AG08395 (cell line): ENCODE measurements at regions not wholly inside any gene's neighbourhood (a gene's known extent, or its start where the extent isn't known, plus 50 kb on each side); places are given as distances from the start of the nearest gene placed in this dataset.

ENCODE experiments used
- DNase-seq: peaks from one replicate; pipeline ENCODE4 v3.0.0; 2012; ENCODE audit warnings: mixed read lengths, low spot score

DNA sequence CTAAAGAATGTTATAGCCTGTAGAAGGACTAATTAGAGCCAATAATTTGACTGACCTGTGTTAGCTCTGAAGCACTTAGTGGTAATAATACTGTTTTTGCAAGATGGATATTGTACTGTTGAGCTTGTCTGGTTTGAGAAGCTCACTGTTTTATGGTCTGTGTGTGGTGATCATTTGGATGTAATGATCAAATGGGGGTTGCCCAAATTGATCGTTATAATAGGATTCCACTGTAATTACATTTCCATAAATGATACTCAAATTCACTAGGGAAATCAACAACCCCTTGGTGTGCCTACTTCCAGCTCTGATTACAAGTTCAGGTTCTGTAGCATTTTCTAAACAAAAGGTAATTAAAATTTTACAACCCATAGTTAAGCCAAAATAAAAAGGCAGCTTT is 971.4 kb downstream of the TTLL7 start:
- no peak for DNase-seq

DNA sequence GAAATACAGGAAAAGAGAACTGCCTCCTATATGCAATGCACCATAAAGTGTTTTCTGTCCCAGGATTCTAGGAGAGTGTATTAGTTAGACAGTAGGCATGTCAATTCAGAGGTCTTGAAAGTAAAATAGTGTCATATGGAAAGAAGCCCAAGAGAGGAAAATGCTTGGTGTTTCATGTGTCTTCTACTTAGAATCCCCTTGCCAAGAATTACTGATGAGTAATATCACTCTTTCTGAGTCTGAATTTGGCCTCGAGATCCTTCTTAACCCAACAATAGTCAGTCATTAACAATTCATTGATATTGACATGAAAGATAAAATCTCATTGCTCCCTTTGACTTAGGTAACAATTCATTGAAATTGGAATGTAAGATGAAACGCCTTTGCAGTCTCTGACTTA is 972.2 kb downstream of the TTLL7 start:
- peak; percentile 31 for DNase-seq

DNA sequence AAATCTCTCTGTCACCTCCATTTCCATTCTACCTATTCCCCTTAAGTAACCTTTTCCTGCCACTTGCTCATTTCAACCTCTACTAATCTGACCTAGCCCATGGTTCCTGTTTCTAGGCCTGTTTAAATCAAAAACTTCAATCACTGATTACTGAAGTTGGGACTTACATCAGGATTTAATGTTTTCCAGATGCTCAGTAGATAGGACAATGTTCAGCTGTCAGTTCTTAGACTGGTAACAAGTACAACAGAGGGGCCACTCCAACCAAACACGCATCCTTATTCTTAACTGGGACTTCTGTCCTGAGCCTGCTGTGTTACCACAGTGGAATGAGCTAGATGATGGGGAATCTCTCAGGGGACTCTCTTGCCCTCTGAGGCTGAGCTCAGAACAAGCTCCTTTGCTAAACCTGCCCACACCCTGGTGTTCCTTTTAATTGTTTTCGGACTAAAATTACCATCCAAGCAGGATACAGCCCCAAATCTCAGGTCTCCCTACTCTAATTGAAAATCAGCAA is 974.6 kb downstream of the TTLL7 start:
- no peak for DNase-seq

DNA sequence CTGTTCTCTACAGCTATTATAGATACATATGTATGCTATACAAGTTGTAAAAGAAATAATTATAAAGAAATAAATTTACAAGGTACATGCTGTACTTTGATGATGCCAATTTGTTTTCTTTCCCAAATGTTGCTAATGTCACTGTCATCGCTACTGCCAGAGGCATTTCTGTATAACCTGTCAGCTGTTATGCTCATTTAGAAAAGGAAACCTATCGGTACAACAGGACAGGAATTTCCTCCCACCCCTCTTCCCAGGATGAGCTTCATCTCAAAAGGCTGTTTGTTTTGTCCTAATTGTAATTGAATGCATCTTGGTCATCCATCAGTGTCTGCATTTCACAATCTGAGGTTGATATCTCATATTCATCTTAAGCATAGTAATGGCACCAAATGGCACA is 975.7 kb downstream of the TTLL7 start:
- no peak for DNase-seq

DNA sequence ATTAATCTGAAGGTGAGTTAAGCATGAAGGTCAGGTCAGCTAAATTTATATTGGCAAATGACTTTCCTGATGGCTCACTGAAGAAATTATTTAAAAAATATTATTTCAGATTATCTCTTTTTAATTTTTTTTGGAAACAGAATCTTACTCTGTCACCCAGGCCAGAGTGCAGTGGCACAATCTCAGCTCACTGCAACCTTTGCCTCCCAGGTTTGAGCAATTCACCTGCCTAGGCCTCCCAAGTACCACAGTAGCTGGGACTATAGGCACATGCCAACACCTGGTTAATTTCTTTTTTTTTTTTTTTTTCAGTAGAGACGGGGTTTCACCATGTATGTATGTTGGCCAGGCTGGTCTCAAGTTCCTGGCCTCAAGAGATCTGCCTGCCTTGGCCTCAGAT is 976.7 kb downstream of the TTLL7 start:
- DNase-seq: no peak

DNA sequence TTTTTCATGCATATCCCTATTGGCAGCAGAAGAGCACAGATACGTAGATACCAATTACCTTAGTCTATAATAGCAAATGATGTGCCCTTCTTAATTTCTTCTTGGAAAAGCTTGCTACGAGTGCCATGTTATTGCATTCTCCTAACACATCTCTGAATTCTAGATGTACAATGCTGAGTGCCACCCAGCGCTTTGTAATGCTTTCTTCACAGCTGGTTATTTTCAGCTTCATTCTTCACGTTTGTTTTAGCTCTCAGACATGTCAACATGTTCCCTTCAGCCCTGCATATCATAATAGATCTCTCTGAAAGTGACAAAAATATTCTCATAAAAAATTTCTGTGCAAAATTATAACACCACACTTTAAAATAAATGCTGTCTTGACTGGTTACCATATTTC is 981.2 kb downstream of the TTLL7 start:
- no peak for DNase-seq

DNA sequence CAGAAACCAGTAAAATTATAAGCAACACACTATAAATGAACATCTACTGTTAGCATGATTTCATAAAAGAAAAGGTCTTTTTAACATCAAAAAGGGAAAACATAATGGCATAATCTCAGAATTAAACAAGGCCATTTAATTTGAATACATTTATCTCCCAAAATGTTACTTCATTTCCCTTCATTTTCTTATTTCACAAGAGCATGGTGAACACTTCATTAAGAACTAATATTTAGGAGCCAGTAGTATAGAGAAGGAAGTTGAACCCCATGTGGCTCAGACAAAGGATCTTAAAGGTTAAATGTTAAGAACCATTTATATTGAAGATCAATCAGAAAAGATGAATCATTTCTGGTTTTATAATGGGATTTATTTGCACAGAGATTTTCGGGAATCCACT is 981.7 kb downstream of the TTLL7 start:
- DNase-seq: no peak

DNA sequence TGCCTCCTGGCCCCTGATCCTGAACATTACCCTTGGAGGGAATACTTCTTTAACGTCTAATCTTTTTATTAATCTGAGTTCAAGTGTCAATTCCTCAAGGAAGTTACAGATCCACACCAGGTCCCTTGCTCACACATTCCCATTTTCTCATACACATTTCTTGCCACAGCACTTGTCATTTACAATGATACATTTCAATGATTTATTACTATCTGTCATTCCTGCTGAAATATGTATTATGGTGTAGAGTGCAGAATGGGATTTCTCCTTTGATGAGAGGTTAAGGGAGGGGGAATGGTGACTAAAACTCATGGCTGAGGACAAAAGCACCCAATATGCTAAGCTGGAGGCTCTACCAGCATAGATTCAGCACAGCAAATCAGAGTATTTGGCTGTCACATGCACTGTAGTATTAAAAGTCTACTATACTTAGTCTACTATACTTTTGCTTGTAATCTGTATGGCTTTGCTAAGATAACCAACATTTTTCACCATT is 982.5 kb downstream of the TTLL7 start:
- DNase-seq: no peak

DNA sequence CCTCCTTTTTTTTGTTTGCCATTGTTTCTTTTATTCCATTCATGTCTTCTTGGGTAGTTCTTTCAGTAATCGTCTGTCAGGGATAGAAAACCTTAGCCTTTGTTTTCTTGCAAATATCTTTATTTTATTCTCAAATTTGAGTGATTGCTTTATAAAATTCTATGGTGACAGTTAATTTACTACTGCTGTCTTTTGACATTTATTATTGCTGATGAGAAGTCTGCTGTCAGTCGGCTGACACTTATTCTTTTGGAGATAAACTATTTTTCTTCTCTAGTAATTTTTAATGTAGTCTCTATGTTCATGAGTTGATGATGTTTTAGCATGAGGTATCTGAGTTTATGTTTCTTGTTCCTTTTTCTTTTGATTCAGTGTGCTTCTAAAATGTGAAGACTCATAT is 983.8 kb downstream of the TTLL7 start:
- no peak for DNase-seq

DNA sequence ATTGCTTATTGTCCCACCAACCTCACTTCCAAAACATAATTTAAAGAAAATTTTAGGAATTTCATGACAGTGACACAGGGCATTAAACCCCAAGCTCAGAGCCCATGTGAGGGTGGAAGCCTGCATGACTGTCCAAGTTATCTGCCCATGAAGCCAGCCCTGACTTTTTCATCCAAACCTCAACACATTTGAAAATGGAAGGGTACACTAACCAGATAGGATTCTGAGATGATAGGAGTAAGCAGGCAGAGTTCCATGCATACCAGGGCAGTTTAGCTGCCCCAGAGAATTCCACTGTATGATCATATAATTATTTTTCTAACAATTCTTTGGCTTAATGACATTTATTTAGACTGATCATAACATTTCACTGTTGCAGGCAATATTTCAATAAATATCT is 986.0 kb downstream of the TTLL7 start:
- peak; percentile 27 for DNase-seq

DNA sequence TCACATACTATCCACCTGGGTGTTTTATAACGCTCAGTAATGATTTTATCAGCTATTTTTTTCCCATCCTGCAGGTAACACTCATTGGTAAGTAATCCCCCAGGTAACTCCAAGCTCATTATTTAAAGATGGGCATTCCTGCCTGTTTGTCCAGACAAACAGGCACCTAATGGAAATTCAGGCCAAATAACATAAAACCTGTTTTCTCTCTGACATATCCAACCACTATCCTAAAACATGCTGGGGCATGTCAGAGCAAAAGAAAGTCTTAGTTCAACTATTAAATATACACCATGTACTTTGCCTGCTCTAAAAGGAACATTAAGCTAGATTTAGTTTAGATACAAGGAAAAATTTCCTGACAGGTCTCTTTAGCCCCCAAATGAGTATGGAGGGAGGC is 987.7 kb downstream of the TTLL7 start:
- no peak for DNase-seq

DNA sequence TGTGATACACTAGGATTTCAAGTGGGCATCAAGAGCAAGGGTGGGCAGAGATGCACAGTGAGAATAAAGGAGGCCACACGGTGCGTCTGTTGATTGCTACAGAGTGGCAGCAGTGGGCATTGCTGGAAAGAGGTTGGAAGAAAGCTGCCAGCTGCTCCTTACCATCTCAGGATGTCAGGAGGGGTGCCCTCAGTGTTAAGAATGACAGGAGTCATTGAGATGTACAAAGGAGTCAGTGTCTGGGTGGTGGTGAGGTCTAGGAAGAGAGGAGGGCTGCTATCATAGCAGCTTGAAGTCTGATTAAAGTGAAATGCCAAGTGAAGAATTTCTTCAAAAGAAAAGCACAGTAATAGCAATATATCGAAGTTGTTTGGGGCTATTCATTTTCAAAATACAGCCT is 992.7 kb downstream of the TTLL7 start:
- no peak for DNase-seq

DNA sequence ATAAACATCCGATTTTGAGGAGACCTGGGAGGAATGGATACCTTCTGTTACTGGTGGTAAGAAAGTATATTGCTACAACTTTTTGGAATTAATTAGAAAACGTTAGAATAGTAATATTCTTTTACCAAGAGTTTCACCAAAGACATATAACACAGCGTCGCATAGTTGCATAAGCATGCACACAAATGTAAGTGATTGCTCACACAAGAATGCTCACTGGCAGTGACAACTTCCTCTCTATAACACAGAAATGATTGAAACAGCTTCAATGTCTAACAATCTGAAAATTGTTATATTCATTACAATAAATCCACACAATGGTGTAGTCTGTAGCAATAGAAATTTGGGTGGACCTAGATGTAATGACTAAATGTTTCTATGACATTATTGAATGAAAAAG is 998.6 kb downstream of the TTLL7 start:
- no peak for DNase-seq

DNA sequence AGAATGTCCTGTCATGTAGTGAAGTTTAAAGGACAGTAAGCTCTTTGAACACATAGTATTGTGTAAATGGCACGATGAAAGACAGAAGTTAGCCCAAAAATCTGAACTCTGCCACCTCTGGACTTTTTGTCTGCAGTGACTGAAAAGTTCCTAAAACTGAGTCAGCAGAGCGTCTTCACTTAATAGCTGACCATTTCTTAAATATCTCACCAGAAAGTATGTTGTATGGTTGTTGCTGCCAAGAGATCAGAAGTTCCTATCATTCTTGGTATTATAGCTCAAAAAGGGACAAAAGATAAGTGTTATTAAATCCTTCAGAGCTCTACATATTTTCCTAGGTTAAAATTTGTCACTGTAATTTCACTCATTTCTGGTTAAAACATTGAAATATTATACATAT is 1003.0 kb downstream of the TTLL7 start:
- DNase-seq: no peak

DNA sequence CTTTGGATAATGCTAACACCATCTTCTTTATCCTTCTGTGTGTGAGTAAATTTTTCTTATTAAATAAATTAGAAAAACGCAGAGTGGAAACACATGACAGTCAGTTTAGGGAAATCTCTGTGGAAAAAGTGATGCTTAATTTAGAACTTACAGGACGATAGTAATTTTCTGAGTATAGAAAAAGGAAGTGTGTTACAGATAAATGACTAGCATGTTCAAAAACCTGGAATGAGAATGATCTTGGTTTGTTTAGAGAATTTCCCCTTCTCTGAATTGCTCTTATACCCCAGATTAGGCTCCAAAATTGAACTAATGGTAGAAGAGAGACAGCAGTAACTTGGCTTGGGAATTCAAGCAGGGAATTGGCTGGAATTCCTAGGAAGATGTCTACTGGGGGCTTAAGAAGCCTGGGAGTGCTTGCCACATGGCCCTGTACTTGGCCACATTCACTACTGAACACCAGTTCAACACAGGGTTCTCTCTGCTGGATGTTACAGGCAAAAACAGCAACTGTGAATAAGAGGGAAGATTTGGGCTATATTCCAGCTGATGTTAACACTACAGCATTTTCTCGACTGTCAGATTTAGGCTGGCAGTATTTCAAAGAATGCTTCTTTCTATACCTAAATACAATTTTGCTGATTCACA is 1004.2 kb downstream of the TTLL7 start:
- DNase-seq: peak; percentile 18

DNA sequence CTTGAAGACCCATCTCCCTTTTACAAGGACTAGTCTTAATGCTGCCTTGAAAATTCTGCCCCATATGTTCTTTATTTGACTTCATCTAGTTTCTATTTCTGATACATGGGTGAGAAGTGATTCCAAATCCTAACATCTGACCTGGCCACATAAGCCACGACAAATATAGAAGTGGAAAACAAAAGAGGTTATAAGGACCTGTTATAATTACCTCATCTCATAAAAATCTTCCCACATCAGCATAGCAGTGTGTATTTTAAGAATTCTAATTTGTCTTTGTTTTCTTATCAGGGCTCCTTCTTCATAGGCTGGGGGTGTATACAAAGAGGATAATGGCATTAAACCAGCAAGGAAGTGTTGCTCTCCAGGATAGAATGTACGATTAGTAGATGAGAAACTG is 1007.4 kb downstream of the TTLL7 start:
- no peak for DNase-seq

DNA sequence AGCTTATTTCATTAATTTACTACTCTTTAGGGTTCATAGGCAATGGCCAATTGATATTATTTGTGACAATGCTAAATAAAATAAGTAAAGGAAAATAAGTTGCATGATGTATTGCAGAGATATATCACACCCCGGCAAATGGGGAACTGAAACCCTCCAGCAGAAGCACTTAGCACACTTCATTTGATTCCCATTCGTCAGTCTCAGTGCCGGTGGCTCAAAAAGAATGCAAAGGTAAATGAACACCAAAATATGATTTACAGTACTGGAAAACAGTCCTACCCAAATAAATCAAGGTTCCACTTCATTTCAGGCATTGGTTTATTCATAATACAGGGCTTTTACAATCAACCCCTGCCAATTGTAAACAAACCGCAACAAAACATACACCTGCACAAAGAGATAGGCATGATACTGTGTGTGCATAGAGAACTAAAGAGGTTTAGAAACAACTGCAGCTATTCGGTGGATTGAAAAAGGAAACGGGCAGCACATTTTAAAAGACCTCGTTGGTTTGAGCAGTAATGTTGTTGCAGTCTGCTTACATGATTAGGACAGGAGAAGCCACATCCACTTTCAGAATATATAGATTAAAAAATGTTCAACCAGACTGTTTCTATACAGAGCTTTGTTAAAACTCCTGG is 1019.2 kb downstream of the TTLL7 start:
- no peak for DNase-seq

DNA sequence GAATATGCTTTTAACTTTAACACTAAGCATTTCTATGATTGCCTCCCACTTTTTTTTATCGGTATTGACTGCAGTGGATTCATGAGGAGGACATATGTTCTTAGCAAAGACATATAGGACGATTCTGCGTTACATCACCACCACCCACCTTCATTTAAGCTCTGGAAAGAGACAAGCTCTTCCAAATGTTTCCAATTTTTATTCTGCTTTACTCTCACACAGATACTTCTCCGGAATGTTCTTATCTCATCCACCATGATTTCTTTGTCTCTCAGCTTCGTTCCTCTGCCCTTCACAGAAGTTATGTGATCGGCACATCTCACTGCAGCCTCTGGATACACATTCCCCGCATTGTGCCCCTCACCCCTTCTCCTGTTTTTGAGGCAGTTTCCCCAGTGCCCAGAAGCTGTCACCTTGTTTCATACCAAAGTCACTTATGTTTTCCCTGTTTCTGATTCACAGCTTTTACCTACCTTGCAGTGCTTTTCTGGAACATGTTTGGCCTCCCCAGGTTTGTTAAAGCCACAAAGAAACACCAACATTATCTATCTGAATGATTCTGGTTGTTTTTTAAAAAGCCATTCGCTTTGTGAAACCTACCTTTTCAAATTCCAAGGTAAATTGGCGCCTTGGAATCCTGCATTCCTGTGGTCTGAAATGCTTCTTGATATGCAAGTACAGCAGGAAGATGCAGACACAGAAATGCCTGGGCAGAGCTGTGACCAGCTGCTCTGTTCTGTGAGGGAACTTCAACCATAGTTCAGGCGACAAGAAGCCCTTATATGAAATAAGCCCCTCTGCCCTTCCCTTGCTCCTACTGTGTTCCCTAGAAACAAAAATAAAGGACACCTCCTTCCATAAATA is 1020.2 kb downstream of the TTLL7 start:
- no peak for DNase-seq

DNA sequence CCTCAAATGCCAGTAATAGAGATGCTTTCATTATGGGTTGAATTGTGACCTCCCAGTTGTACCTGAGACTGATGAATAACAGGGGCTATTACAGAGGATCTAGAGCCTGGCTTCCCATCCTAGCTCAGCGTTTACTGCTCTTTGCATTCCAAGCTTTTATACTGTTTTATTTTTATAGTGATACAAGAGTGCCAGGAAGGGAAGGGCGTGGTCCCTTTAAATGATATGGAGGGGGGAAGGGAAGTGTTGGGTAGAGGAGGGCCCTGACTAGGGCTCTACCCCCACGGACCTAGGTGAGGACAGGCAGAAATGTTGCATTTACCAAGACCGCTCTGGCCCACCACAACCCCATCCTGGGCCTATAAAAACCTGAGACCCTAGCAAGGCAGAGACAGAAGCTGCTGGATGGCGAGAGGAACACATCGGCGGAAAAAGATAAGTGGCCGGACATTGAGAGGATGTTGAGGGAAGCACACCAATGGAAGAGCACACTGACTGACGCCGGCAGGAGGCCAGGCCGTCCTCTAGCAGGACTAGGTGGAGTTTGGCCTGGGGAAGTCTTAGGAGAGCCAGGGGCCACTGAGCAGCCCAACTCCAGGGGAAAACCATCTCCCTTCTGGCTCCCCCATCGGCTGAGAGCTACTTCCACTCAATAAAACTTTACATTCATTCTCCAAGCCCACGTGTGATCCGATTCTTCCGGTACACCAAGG is 1025.9 kb downstream of the TTLL7 start:
- DNase-seq: no peak

DNA sequence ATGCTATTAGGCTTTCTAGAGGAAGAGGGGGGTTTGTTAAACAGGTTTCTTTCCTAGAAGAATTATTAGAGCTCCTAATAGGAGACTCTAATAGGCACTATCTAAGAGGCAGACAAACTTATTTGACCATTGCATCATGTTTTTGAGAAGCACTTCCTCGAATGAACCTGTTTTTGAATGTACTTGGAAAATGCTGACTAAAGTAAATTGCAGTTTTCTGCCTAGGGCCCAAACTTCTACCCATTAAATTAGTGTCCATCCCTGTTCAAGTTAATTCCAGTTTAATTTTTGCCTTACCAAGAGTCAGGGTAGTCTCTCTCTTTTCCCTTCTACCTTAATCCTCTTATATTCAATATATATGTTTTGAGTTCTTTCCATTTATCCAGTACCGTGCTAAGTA is 1029.6 kb downstream of the TTLL7 start:
- no peak for DNase-seq

DNA sequence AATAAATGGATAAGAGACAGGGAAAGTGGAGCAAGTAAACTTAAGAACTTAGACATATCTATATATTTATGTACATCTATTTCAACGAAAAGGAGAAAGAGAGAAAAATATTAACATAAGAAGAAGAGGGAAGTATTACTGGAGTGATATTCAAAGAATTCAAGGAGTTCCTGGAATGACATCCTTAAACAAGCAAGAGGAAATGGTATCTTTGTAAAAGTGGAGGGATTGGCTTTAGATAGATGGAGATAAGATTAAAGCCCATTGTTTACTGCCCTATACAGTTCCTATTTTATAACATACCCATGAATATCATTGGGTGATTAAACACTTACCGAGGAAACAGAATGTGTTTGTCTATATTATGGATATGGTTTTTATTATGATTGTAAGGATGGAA is 1036.3 kb downstream of the TTLL7 start:
- DNase-seq: no peak

DNA sequence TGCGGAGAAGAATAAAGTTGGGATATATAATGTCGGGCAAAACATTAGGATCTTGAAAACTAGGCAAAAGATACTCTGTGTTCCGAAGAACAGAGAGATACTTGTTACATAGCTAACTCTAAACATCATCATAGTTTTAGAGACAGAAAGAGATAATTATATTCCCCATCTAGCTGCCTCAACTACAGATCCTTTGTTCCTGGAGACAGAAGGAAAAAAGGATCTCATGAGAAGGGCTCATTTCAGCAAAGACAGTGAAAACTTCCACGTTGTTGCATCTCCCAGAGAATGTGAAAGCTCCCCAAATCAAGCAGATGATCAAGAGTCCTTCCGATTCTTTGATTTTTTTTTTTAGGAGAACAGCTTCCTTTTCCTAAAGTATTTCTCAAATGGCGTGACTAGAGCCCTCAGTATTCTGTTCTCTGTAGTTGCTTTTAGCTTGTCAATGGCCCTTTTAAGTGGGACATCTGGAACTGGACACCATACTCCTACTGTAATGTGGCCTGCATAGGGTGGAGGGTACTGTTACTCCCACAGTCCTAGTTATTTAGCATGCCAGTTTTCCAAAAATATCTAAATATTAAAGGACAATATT is 1048.2 kb downstream of the TTLL7 start:
- DNase-seq: no peak
